GM21737 (cell line): ENCODE measurements at regions not wholly inside any gene's neighbourhood (a gene's known extent, or its start where the extent isn't known, plus 50 kb on each side); places are given as distances from the start of the nearest gene placed in this dataset.

ENCODE experiments used
- ATAC-seq: cut with Tn5 transposase; IDR thresholded peaks from one replicate; pipeline ENCODE4 v1.9.1; 2021; ENCODE audit warnings: mild to moderate bottlenecking, moderate library complexity; ENCODE audit not compliant: unreplicated experiment

- ATAC-seq, result no peak
Measured at GRCh38 chr21:16594191-16594590, 864.4 kb downstream of the USP25 start.

- ATAC-seq, result no peak
Measured at GRCh38 chr21:16596369-16596768, 866.6 kb downstream of the USP25 start.

- no peak for ATAC-seq
Measured at GRCh38 chr21:16597753-16598152, 868.0 kb downstream of the USP25 start.

GRCh38 chr21:16605597-16605996, 875.8 kb downstream of the USP25 start:
- no peak for ATAC-seq

GRCh38 chr21:16606271-16606670, 876.5 kb downstream of the USP25 start:
- ATAC-seq, result no peak

GRCh38 chr21:16608209-16608830, 878.5 kb downstream of the USP25 start:
- ATAC-seq, result no peak

- ATAC-seq, result no peak
Measured at GRCh38 chr21:16619281-16619680, 889.5 kb downstream of the USP25 start.

GRCh38 chr21:16620786-16621320, 891.1 kb downstream of the USP25 start:
- no peak for ATAC-seq

- no peak for ATAC-seq
Measured at GRCh38 chr21:16624479-16625118, 888.2 kb upstream of the CXADR start.

- ATAC-seq, result no peak
Measured at GRCh38 chr21:16625491-16625890, 887.4 kb upstream of the CXADR start.

GRCh38 chr21:16633831-16634459, 878.9 kb upstream of the CXADR start:
- ATAC-seq, result no peak

- ATAC-seq, result no peak
Measured at GRCh38 chr21:16634515-16634914, 878.3 kb upstream of the CXADR start.

GRCh38 chr21:16640297-16641027, 872.4 kb upstream of the CXADR start:
- ATAC-seq, result no peak

- no peak for ATAC-seq
Measured at GRCh38 chr21:16642353-16642752, 870.5 kb upstream of the CXADR start.

- no peak for ATAC-seq
Measured at GRCh38 chr21:16644685-16645084, 868.2 kb upstream of the CXADR start.

- ATAC-seq, result no peak
Measured at GRCh38 chr21:16650714-16651366, 862.0 kb upstream of the CXADR start.

GRCh38 chr21:16651956-16652355, 860.9 kb upstream of the CXADR start:
- ATAC-seq, result no peak

- no peak for ATAC-seq
Measured at GRCh38 chr21:16663436-16663835, 849.4 kb upstream of the CXADR start.

- ATAC-seq, result no peak
Measured at GRCh38 chr21:16667395-16667794, 845.4 kb upstream of the CXADR start.

GRCh38 chr21:16674949-16675348, 837.9 kb upstream of the CXADR start:
- ATAC-seq, result no peak

- ATAC-seq, result no peak
Measured at GRCh38 chr21:16676391-16676790, 836.5 kb upstream of the CXADR start.
